ENCODE measurements at regions not wholly inside any gene's neighbourhood (a gene's known extent, or its start where the extent isn't known, plus 50 kb on each side); places are given as distances from the start of the nearest gene placed in this dataset.
A peak's percentile ranks its signal among the peaks of the same experiment; 100 is the strongest.

GRCh38 chr20:50426866-50427718 is 83.1 kb upstream of the PTPN1 start:
- no peak for TF ChIP-seq Cebpa-rat (IDR thresholded peaks at IDR 0.05)
- no peaks in the 10 kb centered on the region for H4K20me1 ChIP-seq
- no peaks in the 10 kb centered on the region for H3K9me3 ChIP-seq
- H3K27ac ChIP-seq, result no peak overlapping the region
- peaks cover 11% of the 10 kb centered on the region for H3K4me1 ChIP-seq
- H3K9ac ChIP-seq, result no peak overlapping the region
- H3K4me2 ChIP-seq, result no peak overlapping the region
- H3K4me3 ChIP-seq, result no peak overlapping the region
- no peaks in the 10 kb centered on the region for H3K36me3 ChIP-seq
- H3K27me3 ChIP-seq, result no peaks in the 10 kb centered on the region

GRCh38 chr20:50427719-50428083 is 82.5 kb upstream of the PTPN1 start:
- TF ChIP-seq Cebpa-rat (IDR thresholded peaks at IDR 0.05), result no peak
- Histone ChIP-seq H3K4me2 (no peak overlapping the region), H3K4me1 (peaks cover 11% of the 10 kb centered on the region), H3K9ac (no peak overlapping the region), H3K9me3 (no peaks in the 10 kb centered on the region), H3K36me3 (no peaks in the 10 kb centered on the region), H3K27ac (no peak overlapping the region), H3K4me3 (no peak overlapping the region), H3K27me3 (no peaks in the 10 kb centered on the region), H4K20me1 (no peaks in the 10 kb centered on the region)

- H3K4me2 ChIP-seq, result no peak overlapping the region
Measured at GRCh38 chr20:50428097-50428828, 81.9 kb upstream of the PTPN1 start.

GRCh38 chr20:50429412-50429811 is 80.8 kb upstream of the PTPN1 start:
- Histone ChIP-seq H3K4me2 (no peak overlapping the region), H3K27ac (no peak overlapping the region), H3K27me3 (no peaks in the 10 kb centered on the region), H3K4me3 (no peak overlapping the region), H3K4me1 (peaks cover under 1% of the 10 kb centered on the region; the same call in 1 of the 2 replicates), H3K9ac (no peak overlapping the region), H4K20me1 (no peaks in the 10 kb centered on the region), H3K9me3 (no peaks in the 10 kb centered on the region), H3K36me3 (no peaks in the 10 kb centered on the region)
- TF ChIP-seq Cebpa-rat (IDR thresholded peaks at IDR 0.05), result no peak

More at GRCh38 chr20:50428097-50428828, 81.9 kb upstream of the PTPN1 start:
- H3K27me3 ChIP-seq, result no peaks in the 10 kb centered on the region
- no peak overlapping the region for H3K4me3 ChIP-seq
- H3K9me3 ChIP-seq, result no peaks in the 10 kb centered on the region
- no peak overlapping the region for H3K27ac ChIP-seq
- peaks cover 8% of the 10 kb centered on the region for H3K4me1 ChIP-seq
- no peak overlapping the region for H3K9ac ChIP-seq
- no peaks in the 10 kb centered on the region for H3K36me3 ChIP-seq
- TF ChIP-seq Cebpa-rat (IDR thresholded peaks at IDR 0.05), result no peak
- no peaks in the 10 kb centered on the region for H4K20me1 ChIP-seq

GRCh38 chr20:50431066-50431450 is 79.1 kb upstream of the PTPN1 start:
- TF ChIP-seq Cebpa-rat (IDR thresholded peaks at IDR 0.05), result no peak
- Histone ChIP-seq H3K36me3 (no peaks in the 10 kb centered on the region), H3K4me3 (no peak overlapping the region), H3K9me3 (no peaks in the 10 kb centered on the region), H3K27ac (no peak overlapping the region), H3K27me3 (no peaks in the 10 kb centered on the region), H3K9ac (no peak overlapping the region), H3K4me2 (no peak overlapping the region), H3K4me1 (peaks cover 7% of the 10 kb centered on the region), H4K20me1 (no peaks in the 10 kb centered on the region)

GRCh38 chr20:50433001-50433761 is 77.0 kb upstream of the PTPN1 start:
- no peaks in the 10 kb centered on the region for H4K20me1 ChIP-seq
- peaks cover 7% of the 10 kb centered on the region for H3K4me1 ChIP-seq
- H3K9me3 ChIP-seq, result no peaks in the 10 kb centered on the region
- no peak for TF ChIP-seq Cebpa-rat (IDR thresholded peaks at IDR 0.05)
- no peaks in the 10 kb centered on the region for H3K27me3 ChIP-seq
- no peak overlapping the region for H3K4me2 ChIP-seq
- H3K9ac ChIP-seq, result no peak overlapping the region
- no peaks in the 10 kb centered on the region for H3K36me3 ChIP-seq
- no peak overlapping the region for H3K4me3 ChIP-seq
- no peak overlapping the region for H3K27ac ChIP-seq

- no peaks in the 10 kb centered on the region for H3K9me3 ChIP-seq
- H3K36me3 ChIP-seq, result no peaks in the 10 kb centered on the region
- no peak overlapping the region for H3K4me2 ChIP-seq
- no peak overlapping the region for H3K27ac ChIP-seq
- H3K4me1 ChIP-seq, result peaks cover 7% of the 10 kb centered on the region
- H4K20me1 ChIP-seq, result no peaks in the 10 kb centered on the region
- H3K27me3 ChIP-seq, result no peaks in the 10 kb centered on the region
- TF ChIP-seq Cebpa-rat (IDR thresholded peaks at IDR 0.05), result no peak
- no peak overlapping the region for H3K4me3 ChIP-seq
- H3K9ac ChIP-seq, result no peak overlapping the region
Measured at GRCh38 chr20:50434321-50434652, 75.9 kb upstream of the PTPN1 start.

- no peaks in the 10 kb centered on the region for H4K20me1 ChIP-seq
- no peaks in the 10 kb centered on the region for H3K36me3 ChIP-seq
- H3K27ac ChIP-seq, result no peak overlapping the region
- no peak for TF ChIP-seq Cebpa-rat (IDR thresholded peaks at IDR 0.05)
- H3K27me3 ChIP-seq, result no peaks in the 10 kb centered on the region
- H3K4me1 ChIP-seq, result peaks cover 7% of the 10 kb centered on the region
- H3K4me3 ChIP-seq, result no peak overlapping the region
- no peak overlapping the region for H3K9ac ChIP-seq
- H3K9me3 ChIP-seq, result no peaks in the 10 kb centered on the region
- H3K4me2 ChIP-seq, result peak overlapping the region; percentile 29
Measured at GRCh38 chr20:50434653-50435396, 75.4 kb upstream of the PTPN1 start.

- Histone ChIP-seq H4K20me1 (no peaks in the 10 kb centered on the region), H3K9me3 (no peaks in the 10 kb centered on the region), H3K9ac (no peak overlapping the region), H3K4me2 (no peak overlapping the region), H3K36me3 (no peaks in the 10 kb centered on the region), H3K4me1 (peaks cover 8% of the 10 kb centered on the region), H3K27me3 (no peaks in the 10 kb centered on the region), H3K4me3 (no peak overlapping the region), H3K27ac (no peak overlapping the region)
- no peak for TF ChIP-seq Cebpa-rat (IDR thresholded peaks at IDR 0.05)
Measured at GRCh38 chr20:50435397-50436051, 74.7 kb upstream of the PTPN1 start.
